ENCODE measurements at regions not wholly inside any gene's neighbourhood (a gene's known extent, or its start where the extent isn't known, plus 50 kb on each side); places are given as distances from the start of the nearest gene placed in this dataset.
"Not testable (repeated sequence)": the region's sequence is repeated elsewhere in the genome, so short reads cannot be mapped to it uniquely, and the experiment has no call there.

GRCh38 chr10:57664815-57665214, 602.9 kb downstream of the IPMK start:
- intact Hi-C loops (cut with micrococcal nuclease) = no loop called here
- CTCF ChIA-PET = no interaction called here

GRCh38 chr10:57663401-57663800, 604.3 kb downstream of the IPMK start:
- Mint-ChIP-seq H3K36me3 (peaks cover 0 to 5% (median 0%) of the 10 kb centered on the region in 5 donors), H3K27ac (no peak overlapping the region), H3K27me3 (no peaks in the 10 kb centered on the region), H3K4me1 (peaks cover 0 to 2% (median 0%) of the 10 kb centered on the region in 7 donors), H3K9me3 (peaks cover 0 to 12% (median 2%) of the 10 kb centered on the region in 11 donors), H3K4me3 (no peak overlapping the region)
- Histone ChIP-seq H3K4me1 (ENCODE audit: control insufficient read depth in 2 of 2, insufficient read depth in 2 of 2, low read length in 2 of 2) (no peaks in the 10 kb centered on the region), H3K4me3 (ENCODE audit: low read length) (no peak overlapping the region), H3K9me3 (ENCODE audit: control insufficient read depth in 2 of 3, low read length in 3 of 3) (no peaks in the 10 kb centered on the region), H3K27ac (ENCODE audit: low read depth, low read length) (no peak overlapping the region), H3K36me3 (ENCODE audit: control insufficient read depth in 2 of 3, insufficient read depth in 3 of 3, low read length in 3 of 3) (no peaks in the 10 kb centered on the region), H3K27me3 (ENCODE audit: control insufficient read depth in 2 of 2, insufficient read depth in 2 of 2, low read length in 2 of 2) (no peaks in the 10 kb centered on the region)
- ChIA-PET POLR2A (no interaction called here), CTCF (no interaction called here)
- ATAC-seq = no peak
- intact Hi-C loops (cut with micrococcal nuclease) = no loop called here
- DNase-seq = no peak

More at GRCh38 chr10:57664815-57665214, 602.9 kb downstream of the IPMK start:
- H3K36me3 ChIP-seq (ENCODE audit: control insufficient read depth in 2 of 3, insufficient read depth in 3 of 3, low read length in 3 of 3) = no peaks in the 10 kb centered on the region
- no peaks in the 10 kb centered on the region for H3K27me3 ChIP-seq (ENCODE audit: control insufficient read depth in 2 of 2, insufficient read depth in 2 of 2, low read length in 2 of 2)
- no peaks in the 10 kb centered on the region for H3K4me1 ChIP-seq (ENCODE audit: control insufficient read depth in 2 of 2, insufficient read depth in 2 of 2, low read length in 2 of 2)
- no peak overlapping the region for H3K27ac Mint-ChIP-seq
- no peaks in the 10 kb centered on the region for H3K27me3 Mint-ChIP-seq
- H3K4me3 Mint-ChIP-seq = no peak overlapping the region
- DNase-seq = no peak
- no peak for ATAC-seq
- H3K4me1 Mint-ChIP-seq = peaks cover 0 to 2% (median 0%) of the 10 kb centered on the region in 7 donors
- POLR2A ChIA-PET = no interaction called here
- H3K9me3 ChIP-seq (ENCODE audit: control insufficient read depth in 2 of 3, low read length in 3 of 3) = no peaks in the 10 kb centered on the region
- peaks cover 0 to 12% (median 2%) of the 10 kb centered on the region in 11 donors for H3K9me3 Mint-ChIP-seq
- no peak overlapping the region for H3K27ac ChIP-seq (ENCODE audit: low read depth, low read length)
- peaks cover 0 to 5% (median 0%) of the 10 kb centered on the region in 5 donors for H3K36me3 Mint-ChIP-seq
- H3K4me3 ChIP-seq (ENCODE audit: low read length) = no peak overlapping the region

- Histone ChIP-seq H3K4me1 (ENCODE audit: control insufficient read depth in 2 of 2, insufficient read depth in 2 of 2, low read length in 2 of 2) (no peaks in the 10 kb centered on the region), H3K27ac (ENCODE audit: low read depth, low read length) (no peak overlapping the region), H3K27me3 (ENCODE audit: control insufficient read depth in 2 of 2, insufficient read depth in 2 of 2, low read length in 2 of 2) (no peaks in the 10 kb centered on the region), H3K36me3 (ENCODE audit: control insufficient read depth in 2 of 3, insufficient read depth in 3 of 3, low read length in 3 of 3) (no peaks in the 10 kb centered on the region), H3K9me3 (ENCODE audit: control insufficient read depth in 2 of 3, low read length in 3 of 3) (no peaks in the 10 kb centered on the region), H3K4me3 (ENCODE audit: low read length) (no peak overlapping the region)
- CTCF ChIA-PET = no interaction called here
- intact Hi-C loops (cut with micrococcal nuclease) = no loop called here
- Mint-ChIP-seq H3K27ac (no peak overlapping the region), H3K27me3 (no peaks in the 10 kb centered on the region), H3K4me3 (no peak overlapping the region), H3K4me1 (peaks cover 0 to 4% (median 0%) of the 10 kb centered on the region in 7 donors), H3K36me3 (peaks cover 0 to 5% (median 0%) of the 10 kb centered on the region in 5 donors), H3K9me3 (peaks cover 0 to 5% (median 0%) of the 10 kb centered on the region in 11 donors)
- DNase-seq (no peak), ATAC-seq (no peak)
- POLR2A ChIA-PET = no interaction called here
Observed at GRCh38 chr10:57661206-57661605, 606.5 kb downstream of the IPMK start.

- no peaks in the 10 kb centered on the region for H3K27me3 ChIP-seq (ENCODE audit: control insufficient read depth in 2 of 2, insufficient read depth in 2 of 2, low read length in 2 of 2)
- no peaks in the 10 kb centered on the region for H3K36me3 Mint-ChIP-seq
- H3K4me3 ChIP-seq (ENCODE audit: low read length) = no peak overlapping the region
- no peaks in the 10 kb centered on the region for H3K27me3 Mint-ChIP-seq
- ATAC-seq (peak; percentile 31), DNase-seq (peak in 1 of 9 donors; percentile 26)
- ChIA-PET CTCF (no interaction called here), POLR2A (no interaction called here)
- intact Hi-C loops (cut with micrococcal nuclease) = loop anchor here in 1 of 2 donors (1.0 kb wide), 1 partner anchor 318 kb away; no protein-coding TSS in a partner anchor
- H3K4me3 Mint-ChIP-seq = no peak overlapping the region
- peaks cover 0 to 2% (median 0%) of the 10 kb centered on the region in 7 donors for H3K4me1 Mint-ChIP-seq
- no peaks in the 10 kb centered on the region for H3K4me1 ChIP-seq (ENCODE audit: control insufficient read depth in 2 of 2, insufficient read depth in 2 of 2, low read length in 2 of 2)
- no peak overlapping the region for H3K27ac Mint-ChIP-seq
- no peaks in the 10 kb centered on the region for H3K36me3 ChIP-seq (ENCODE audit: control insufficient read depth in 2 of 3, insufficient read depth in 3 of 3, low read length in 3 of 3)
- peaks cover 0 to 4% (median 0%) of the 10 kb centered on the region in 11 donors for H3K9me3 Mint-ChIP-seq
- H3K27ac ChIP-seq (ENCODE audit: low read depth, low read length) = no peak overlapping the region
- H3K9me3 ChIP-seq (ENCODE audit: control insufficient read depth in 2 of 3, low read length in 3 of 3) = no peaks in the 10 kb centered on the region
Observed at GRCh38 chr10:57657164-57657765, 610.4 kb downstream of the IPMK start.

- ChIA-PET CTCF (no interaction called here), POLR2A (no interaction called here)
- DNase-seq (no peak), ATAC-seq (no peak)
- Histone ChIP-seq H3K27ac (ENCODE audit: low read depth, low read length) (no peak overlapping the region), H3K36me3 (ENCODE audit: control insufficient read depth in 2 of 3, insufficient read depth in 3 of 3, low read length in 3 of 3) (no peaks in the 10 kb centered on the region), H3K9me3 (ENCODE audit: control insufficient read depth in 2 of 3, low read length in 3 of 3) (no peaks in the 10 kb centered on the region), H3K27me3 (ENCODE audit: control insufficient read depth in 2 of 2, insufficient read depth in 2 of 2, low read length in 2 of 2) (no peaks in the 10 kb centered on the region), H3K4me1 (ENCODE audit: control insufficient read depth in 2 of 2, insufficient read depth in 2 of 2, low read length in 2 of 2) (no peaks in the 10 kb centered on the region), H3K4me3 (ENCODE audit: low read length) (no peak overlapping the region)
- Mint-ChIP-seq H3K27me3 (no peaks in the 10 kb centered on the region), H3K4me3 (no peak overlapping the region), H3K9me3 (peaks cover 0 to 9% (median 0%) of the 10 kb centered on the region in 11 donors), H3K27ac (no peak overlapping the region), H3K4me1 (peaks cover 0 to 2% (median 0%) of the 10 kb centered on the region in 7 donors), H3K36me3 (no peaks in the 10 kb centered on the region)
- intact Hi-C loops (cut with micrococcal nuclease) = no loop called here
Observed at GRCh38 chr10:57654856-57655255, 612.8 kb downstream of the IPMK start.

- H3K27ac ChIP-seq (ENCODE audit: low read depth, low read length); intact Hi-C loops (cut with micrococcal nuclease); POLR2A ChIA-PET; DNase-seq; ATAC-seq; H3K9me3 Mint-ChIP-seq; H3K27me3 ChIP-seq (ENCODE audit: control insufficient read depth in 2 of 2, insufficient read depth in 2 of 2, low read length in 2 of 2); H3K36me3 Mint-ChIP-seq; H3K9me3 ChIP-seq (ENCODE audit: control insufficient read depth in 2 of 3, low read length in 3 of 3); CTCF ChIA-PET; H3K36me3 ChIP-seq (ENCODE audit: control insufficient read depth in 2 of 3, insufficient read depth in 3 of 3, low read length in 3 of 3); H3K4me3 Mint-ChIP-seq; H3K27me3 Mint-ChIP-seq; H3K4me1 Mint-ChIP-seq; H3K4me3 ChIP-seq (ENCODE audit: low read length); H3K27ac Mint-ChIP-seq; H3K4me1 ChIP-seq (ENCODE audit: control insufficient read depth in 2 of 2, insufficient read depth in 2 of 2, low read length in 2 of 2): not testable (repeated sequence)
Observed at GRCh38 chr10:57645108-57645507, 622.6 kb downstream of the IPMK start.

GRCh38 chr10:57638411-57638810, 629.3 kb downstream of the IPMK start:
- Histone ChIP-seq H3K9me3 (ENCODE audit: control insufficient read depth in 2 of 3, low read length in 3 of 3) (no peaks in the 10 kb centered on the region), H3K27ac (ENCODE audit: low read depth, low read length) (no peak overlapping the region), H3K27me3 (ENCODE audit: control insufficient read depth in 2 of 2, insufficient read depth in 2 of 2, low read length in 2 of 2) (no peaks in the 10 kb centered on the region), H3K4me3 (ENCODE audit: low read length) (no peak overlapping the region), H3K36me3 (ENCODE audit: control insufficient read depth in 2 of 3, insufficient read depth in 3 of 3, low read length in 3 of 3) (no peaks in the 10 kb centered on the region), H3K4me1 (ENCODE audit: control insufficient read depth in 2 of 2, insufficient read depth in 2 of 2, low read length in 2 of 2) (no peaks in the 10 kb centered on the region)
- no peak overlapping the region for H3K4me3 Mint-ChIP-seq
- POLR2A ChIA-PET = interaction anchor here (0.6 kb wide), 1 partner anchor 264 kb away, joined by 3 read pairs; no protein-coding TSS in a partner anchor
- peaks cover 0 to 6% (median under 1%) of the 10 kb centered on the region in 11 donors for H3K9me3 Mint-ChIP-seq
- H3K36me3 Mint-ChIP-seq = no peaks in the 10 kb centered on the region
- ATAC-seq (no peak), DNase-seq (no peak)
- CTCF ChIA-PET = no interaction called here
- no peaks in the 10 kb centered on the region for H3K4me1 Mint-ChIP-seq
- H3K27me3 Mint-ChIP-seq = no peaks in the 10 kb centered on the region
- no peak overlapping the region for H3K27ac Mint-ChIP-seq
- intact Hi-C loops (cut with micrococcal nuclease) = no loop called here
